Left cardiac atrium (tissue), 4 donors: ENCODE measurements at regions not wholly inside any gene's neighbourhood (a gene's known extent, or its start where the extent isn't known, plus 50 kb on each side); places are given as distances from the start of the nearest gene placed in this dataset.
"Not testable (repeated sequence)": the region's sequence is repeated elsewhere in the genome, so short reads cannot be mapped to it uniquely, and the experiment has no call there.

Experiments
- ATAC-seq, 2 donors: fragments of 200-7000 bp; cut with Tn5 transposase; one replicate each; pipeline ENCODE4 v1.9.1; 2020; ENCODE audit warnings: mild to moderate bottlenecking in 2 of 2, moderate library complexity in 2 of 2
- DNase-seq: peaks from one replicate; pipeline ENCODE4 v3.0.0-alpha.2; 2020
- intact Hi-C, 2 donors: fragments of 100-400 bp; cut with DNase I; formaldehyde crosslinking; loops; one replicate each; pipeline versions ENCODE4 v1.14.1 to v1.15.1; 2022 to 2023
- donor health status: DM: no; HTN: yes; CAD: no.
- donor health status: DM: no; HTN: yes; CAD: no; lungs with severe emphysema.
- donor health status: DM: yes; HTN: yes; CAD: no.
- donor health status: Dilated cardiomyopathy.

GRCh38 chr4:26058537-26058936 is 144.5 kb downstream of the SMIM20 start:
- ATAC-seq (peak; percentile 65 to 68), DNase-seq (no peak)
- intact Hi-C loops, result no loop called here

GRCh38 chr4:26059391-26060154 is 145.6 kb downstream of the SMIM20 start:
- DNase-seq, result no peak
- no peak for ATAC-seq
- intact Hi-C loops, result no loop called here

DNA sequence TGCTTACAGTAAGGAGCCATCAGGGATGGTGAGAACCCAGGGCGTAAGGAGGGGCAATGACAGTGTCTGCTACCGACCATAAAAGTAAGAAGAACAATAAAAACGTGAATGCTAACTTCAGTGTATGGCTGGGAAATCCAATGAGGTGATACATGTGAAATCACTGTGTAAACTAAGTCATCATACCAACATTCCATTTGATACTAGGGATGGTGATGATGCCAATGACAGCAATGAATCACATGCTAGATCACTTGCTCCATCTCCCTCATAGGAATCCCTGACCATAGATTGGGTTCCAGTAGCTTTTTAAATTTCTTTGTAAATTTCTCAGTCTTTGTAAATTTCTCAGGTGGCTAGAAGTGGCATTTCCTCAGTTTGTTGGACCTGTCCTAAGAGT is 146.3 kb downstream of the SMIM20 start:
- intact Hi-C loops, result no loop called here

GRCh38 chr4:26061248-26061986 is 147.4 kb downstream of the SMIM20 start:
- intact Hi-C loops, result no loop called here
- ATAC-seq, result peak; percentile 44 to 66

More for the DNA sequence above, 146.3 kb downstream of the SMIM20 start:
- DNase-seq, result no peak
- no peak for ATAC-seq

GRCh38 chr4:26062215-26062614 is 148.2 kb downstream of the SMIM20 start:
- intact Hi-C loops, result no loop called here
- ATAC-seq (no peak), DNase-seq (no peak)

More at GRCh38 chr4:26061248-26061986, 147.4 kb downstream of the SMIM20 start:
- no peak for DNase-seq

DNA sequence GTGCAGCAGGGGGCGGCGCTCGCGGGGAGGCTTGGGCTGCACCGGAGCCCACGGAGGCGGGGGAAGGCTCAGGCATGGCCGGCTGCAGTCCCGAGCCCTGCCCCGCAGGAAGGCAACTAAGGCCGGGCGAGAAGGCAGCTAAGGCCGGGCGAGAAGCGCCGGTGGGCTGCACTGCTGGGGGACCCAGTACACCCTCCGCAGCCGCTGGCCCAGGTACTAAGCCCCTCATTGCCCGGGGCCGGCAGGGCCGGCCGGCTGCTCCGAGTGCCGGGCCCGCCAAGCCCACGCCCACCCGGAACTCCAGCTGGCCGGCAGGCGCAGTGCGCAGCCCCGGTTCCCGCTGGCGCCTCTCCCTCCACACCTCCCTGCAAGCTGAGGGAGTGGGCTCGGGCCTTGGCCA is 150.0 kb downstream of the SMIM20 start:
- DNase-seq, intact Hi-C loops, ATAC-seq: not testable (repeated sequence)

DNA sequence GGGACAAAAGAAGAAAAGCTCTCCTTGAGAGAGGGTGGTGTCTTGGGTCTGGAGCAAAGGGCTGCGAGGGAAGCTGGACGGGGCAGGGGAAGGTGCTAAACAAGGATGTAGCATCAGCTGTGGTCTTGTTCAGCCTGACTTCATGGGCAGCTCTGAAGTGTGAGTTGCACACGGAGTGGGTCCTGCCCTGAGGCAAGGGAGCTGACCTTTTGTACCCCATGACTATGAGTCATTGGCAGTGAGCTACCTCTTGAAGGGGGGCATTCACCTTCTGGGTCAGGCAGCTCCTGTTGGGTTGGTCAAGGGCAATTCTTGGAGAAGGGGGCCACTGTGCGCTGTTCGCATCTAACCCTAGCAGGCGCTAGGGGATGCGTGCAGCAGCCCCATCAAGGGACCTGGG is 151.8 kb downstream of the SMIM20 start:
- no peak for DNase-seq
- intact Hi-C loops, result no loop called here

DNA sequence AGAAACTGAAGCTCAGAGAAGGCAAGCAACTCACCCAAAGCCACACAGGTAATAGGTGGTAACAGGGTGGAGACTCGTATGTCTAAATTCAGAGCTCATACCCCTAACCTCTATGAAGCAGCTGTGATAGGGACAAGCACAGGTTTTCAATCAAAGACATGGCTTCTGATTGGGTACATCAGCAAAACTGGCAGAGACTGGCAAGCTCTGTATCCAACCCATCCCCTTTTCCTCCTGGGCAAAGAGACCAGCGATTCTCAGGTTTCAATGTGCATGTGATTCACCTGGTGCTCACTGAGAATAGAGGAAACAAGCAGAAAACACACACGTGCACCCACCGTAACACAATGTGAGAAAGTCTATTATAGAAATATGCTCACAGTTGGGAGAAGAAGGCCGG is 153.0 kb downstream of the SMIM20 start:
- intact Hi-C loops, result no loop called here
- ATAC-seq (no peak), DNase-seq (no peak)

More for the DNA sequence above, 151.8 kb downstream of the SMIM20 start:
- ATAC-seq, result no peak

GRCh38 chr4:26069218-26069617 is 155.2 kb downstream of the SMIM20 start:
- no peak for ATAC-seq
- intact Hi-C loops, result no loop called here
- no peak for DNase-seq

DNA sequence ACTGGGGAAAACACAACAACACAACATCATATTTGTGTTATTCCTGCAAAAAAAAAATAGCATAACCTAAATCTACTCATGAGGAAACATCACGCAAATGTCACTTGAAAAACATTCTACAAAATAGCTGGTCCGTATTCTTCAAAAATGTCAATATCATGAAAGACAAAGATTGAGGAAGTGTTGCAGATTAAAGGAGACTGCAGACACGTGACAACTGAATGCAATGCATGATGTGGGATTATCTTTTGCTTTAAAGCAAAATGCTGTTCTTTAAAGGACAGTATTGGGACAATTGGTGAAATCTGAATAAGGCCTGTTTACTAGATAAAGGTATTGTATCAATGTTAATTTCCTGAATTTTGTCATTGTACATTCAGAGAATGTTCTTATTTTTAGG is 157.7 kb downstream of the SMIM20 start:
- no peak for ATAC-seq
- DNase-seq, result no peak
- intact Hi-C loops, result no loop called here

DNA sequence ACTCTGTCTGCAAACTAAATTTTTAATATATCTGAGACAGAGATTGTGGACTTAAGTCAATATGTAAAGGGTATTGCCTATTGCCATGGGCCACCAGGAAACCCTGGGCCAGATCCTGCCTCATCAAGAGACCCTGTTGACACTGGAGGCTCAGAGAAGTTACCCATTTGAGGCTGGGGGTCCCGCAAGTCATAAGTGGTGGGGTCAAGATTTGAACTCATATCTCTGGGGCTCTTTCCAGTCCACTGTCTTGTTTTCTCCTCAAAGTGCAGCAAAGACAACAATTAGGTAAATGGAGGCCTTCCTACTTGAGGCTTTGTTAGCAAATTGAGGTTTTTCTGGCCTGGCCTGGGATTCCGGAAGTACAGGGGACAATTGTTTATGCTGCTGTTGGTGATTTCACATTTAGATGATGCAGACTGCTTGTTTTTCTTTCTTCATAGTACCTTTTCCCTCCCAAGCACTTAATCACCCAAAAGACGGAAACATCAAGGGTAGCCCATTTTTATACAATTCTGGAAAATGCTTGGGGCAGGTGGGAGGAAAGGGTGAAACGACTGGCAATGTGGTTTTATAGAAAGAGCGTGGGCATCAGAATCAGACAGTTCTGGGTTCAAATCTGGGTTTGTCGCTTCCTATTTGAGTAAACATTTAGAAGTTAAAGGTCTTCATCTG is 160.0 kb downstream of the SMIM20 start:
- DNase-seq, result no peak
- intact Hi-C loops, result no loop called here

DNA sequence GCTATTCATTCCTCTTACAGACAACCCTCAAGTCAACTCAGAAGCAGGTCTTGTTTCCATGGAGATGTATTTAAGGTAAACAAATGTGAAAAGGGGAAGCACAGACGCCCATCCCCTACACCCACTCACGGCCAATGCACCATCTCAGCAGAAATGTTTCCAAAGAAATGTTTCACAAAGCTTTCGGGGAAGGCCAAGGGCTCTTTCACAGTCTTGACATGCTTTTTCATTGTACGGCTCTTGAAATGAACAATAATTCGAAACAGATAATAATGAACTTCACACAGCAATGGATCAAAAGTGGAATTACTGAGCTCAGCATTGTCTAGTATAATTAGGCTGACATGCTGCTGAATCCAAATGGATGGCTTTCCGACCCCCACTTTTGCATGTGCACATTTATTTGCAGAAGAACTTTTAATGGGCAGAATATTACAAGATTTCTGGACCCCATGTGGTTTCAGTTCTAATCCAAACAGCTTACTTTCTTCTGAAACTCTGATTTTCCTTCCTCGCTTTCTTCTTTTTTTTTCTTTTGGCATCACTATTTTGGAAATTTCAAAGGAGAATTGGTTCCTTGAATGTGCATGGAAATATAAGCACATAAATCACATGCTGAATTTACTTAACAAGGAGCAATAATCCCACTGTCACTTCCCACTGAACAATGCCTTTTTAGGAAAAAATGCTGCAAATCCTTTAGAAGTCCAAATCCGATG is 160.9 kb downstream of the SMIM20 start:
- DNase-seq (no peak), ATAC-seq (peak; percentile 56 to 72)
- intact Hi-C loops, result no loop called here

More for the DNA sequence above, 160.0 kb downstream of the SMIM20 start:
- no peak for ATAC-seq

DNA sequence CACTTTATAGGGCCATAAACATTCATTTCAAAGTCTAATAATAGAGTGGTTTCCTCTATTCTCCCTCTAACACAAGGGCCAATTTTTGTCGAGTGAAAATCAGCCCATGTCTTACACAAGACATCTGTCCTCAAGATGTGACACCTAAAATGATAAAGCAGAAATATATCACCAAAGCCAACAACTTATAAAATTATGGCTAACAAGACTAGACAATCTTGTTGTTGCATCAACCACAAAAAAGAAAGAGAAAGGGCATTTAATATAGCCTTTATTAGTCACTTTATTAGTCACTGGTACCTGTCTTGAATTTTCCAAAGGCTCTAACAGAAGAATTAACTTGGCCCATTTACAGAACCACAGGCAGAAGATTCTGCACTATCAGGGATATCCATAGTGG is 161.6 kb downstream of the SMIM20 start:
- ATAC-seq (no peak), DNase-seq (no peak)
- intact Hi-C loops, result no loop called here

DNA sequence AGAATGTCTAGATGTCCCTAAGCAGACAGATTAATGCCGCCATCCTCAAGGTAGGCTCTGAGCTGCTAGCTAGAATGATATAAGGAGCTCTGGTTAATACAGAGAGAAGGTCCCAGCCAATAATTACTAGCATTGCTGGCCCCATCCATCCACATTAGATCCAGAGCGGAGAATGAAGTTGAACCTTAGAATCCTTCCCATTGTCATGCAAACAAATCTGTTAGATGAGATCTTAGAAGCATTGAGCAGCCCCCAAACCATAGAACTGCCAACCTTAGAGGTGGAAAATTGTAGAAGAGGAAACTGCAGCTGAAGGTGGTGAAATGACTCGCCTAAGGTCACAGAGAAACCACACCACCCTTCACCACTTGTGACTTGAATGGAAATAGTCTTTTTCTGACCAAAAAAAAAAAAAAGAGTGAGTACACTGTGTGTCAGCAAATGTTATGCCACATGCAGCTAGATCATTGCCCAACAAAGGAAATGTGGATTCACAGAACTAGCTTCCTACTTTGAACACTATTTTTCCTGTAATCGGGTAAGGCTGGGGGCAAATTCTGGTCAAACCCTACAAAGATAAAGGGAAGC is 162.1 kb downstream of the SMIM20 start:
- peak; percentile 50 to 80 for ATAC-seq

DNA sequence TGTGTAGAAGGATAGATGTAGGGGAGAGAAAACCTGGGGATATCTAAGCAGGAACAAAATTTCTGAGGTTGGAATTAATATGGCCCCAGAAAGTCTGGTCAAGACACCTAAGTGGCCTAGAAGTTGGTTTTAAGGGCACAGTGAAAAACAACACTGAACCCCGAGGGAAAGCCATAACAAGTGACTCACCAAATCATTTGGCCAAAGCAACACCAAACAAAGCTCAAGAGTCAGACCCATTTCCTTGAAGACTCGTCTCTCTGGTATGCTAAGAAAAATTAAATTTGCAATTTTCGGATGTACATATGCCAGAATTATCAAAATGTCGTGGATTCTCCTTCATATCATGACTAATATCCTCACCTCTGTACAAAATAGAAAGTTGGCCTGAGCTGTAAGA is 162.9 kb downstream of the SMIM20 start:
- DNase-seq (no peak), ATAC-seq (no peak)
- intact Hi-C loops, result no loop called here

More for the DNA sequence above, 162.1 kb downstream of the SMIM20 start:
- no peak for DNase-seq
- intact Hi-C loops, result no loop called here

DNA sequence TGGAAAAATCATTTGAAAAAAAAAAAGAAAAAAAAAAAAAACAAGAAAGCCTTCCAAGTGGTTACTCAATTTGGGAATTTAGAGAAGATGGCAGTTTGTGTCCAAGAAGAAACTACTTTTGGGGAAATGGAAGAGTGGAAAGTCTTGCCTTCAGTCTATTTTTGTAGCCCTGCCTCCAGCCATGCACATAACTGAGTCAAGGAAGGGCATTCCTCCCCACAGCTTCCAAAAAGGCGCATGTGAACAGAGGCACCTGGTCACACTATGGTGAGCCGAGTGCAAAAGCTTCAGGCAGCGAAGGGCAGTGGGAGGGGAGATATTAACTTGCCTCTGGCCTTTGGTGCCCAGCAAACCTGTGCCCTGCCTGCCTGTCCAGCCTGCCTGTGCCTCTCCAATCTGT is 163.7 kb downstream of the SMIM20 start:
- intact Hi-C loops, result no loop called here
- DNase-seq (no peak), ATAC-seq (no peak)

- ATAC-seq (no peak), DNase-seq (no peak)
- intact Hi-C loops, result loop anchor here (5.0 kb wide), 2 partner anchors 321 to 331 kb away; no protein-coding TSS in a partner anchor
Observed at GRCh38 chr4:26080870-26081628, 167.0 kb downstream of the SMIM20 start.

DNA sequence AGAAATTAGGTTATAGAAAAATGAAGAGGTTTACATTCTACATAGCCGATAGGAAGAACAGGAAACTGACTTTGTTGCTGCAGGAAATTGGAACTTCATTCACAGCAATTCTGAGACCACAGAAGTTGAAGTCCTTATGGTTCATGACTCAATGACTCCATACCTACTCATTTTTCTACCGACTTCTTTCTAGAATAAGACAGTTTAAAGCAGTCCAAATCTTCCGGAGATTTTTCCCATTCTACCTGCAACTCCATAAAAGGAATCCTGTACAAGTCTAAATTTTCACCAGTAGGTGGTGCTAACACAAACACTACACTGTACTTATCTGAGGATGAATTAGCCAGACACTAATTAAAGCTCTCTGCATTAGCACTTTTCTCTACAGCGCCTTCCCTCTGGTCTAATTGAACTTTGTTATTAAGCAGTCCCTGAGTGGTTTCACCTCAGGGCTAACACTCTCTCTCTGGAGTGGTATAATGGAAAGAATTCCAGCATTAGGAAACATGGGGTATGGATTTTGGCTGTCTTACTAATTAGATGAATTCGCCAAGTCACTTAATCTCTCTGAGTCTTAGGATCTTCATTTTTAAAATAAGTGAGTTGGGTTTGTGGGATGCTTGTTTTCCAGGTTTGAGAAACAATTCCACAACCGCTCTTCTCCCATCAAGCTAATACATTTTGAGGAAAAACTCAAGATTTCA is 167.9 kb downstream of the SMIM20 start:
- no peak for DNase-seq

More for the DNA sequence above, 167.9 kb downstream of the SMIM20 start:
- ATAC-seq, result peak; percentile 61 to 73
- intact Hi-C loops, result loop anchor here (5.0 kb wide), 2 partner anchors 320 to 330 kb away; no protein-coding TSS in a partner anchor
